HG02588 (cell line): ENCODE measurements at regions not wholly inside any gene's neighbourhood (a gene's known extent, or its start where the extent isn't known, plus 50 kb on each side); places are given as distances from the start of the nearest gene placed in this dataset.
A peak's percentile ranks its signal among the peaks of the same experiment; 100 is the strongest.

Source experiments
- ATAC-seq: cut with Tn5 transposase; IDR thresholded peaks from one replicate; pipeline ENCODE4 v1.9.1; 2021; ENCODE audit warnings: mild to moderate bottlenecking, moderate library complexity; ENCODE audit not compliant: unreplicated experiment

DNA sequence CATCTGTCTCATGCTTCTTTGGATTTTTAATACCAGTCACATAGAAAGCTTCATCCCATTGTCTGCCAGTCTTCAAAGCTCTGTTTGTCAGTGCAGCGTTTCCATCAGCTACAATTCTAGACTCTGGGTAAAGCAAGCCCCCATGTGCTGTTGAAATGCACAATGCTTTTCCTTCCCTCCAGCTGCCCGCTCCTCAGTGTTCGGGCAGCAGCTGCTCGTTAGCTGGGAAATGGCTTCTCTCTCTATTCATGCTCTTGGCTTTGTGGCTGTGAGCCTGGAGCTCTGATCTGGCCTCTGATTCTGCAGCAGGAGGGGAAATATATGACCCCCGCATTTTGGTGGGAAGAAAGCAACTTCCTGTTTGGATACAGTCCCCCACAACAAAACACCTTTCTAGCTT is 213.0 kb upstream of the CDYL start:
- no peak for ATAC-seq

DNA sequence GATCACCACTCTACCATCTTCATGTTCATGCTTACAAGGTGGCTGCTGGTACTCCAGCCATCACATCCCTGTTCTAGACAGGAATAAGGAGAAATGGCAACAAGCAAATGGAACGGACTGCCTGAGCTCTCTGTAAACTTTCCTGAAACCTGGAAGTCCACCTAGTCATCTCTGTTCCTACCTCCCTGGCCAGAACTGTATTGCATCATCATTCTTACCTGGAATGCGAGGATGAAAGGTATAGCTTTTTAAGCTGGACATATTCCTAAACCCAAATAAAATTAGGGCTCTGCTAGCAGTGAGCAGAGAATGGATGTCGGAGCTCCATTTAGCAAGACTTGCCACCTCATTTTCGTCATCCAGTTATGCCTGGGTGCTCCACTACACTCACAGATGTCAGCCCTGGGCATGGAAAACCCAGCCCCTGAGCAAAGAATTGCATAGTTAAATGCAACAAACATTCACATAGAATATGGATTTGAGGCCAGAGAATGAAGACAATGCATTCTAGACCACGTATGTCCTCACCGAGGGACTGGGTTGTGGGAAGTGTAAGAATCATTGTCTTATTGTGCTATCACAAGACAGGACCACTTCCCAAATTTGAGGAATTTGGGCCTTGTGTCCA is 214.3 kb upstream of the CDYL start:
- no peak for ATAC-seq

DNA sequence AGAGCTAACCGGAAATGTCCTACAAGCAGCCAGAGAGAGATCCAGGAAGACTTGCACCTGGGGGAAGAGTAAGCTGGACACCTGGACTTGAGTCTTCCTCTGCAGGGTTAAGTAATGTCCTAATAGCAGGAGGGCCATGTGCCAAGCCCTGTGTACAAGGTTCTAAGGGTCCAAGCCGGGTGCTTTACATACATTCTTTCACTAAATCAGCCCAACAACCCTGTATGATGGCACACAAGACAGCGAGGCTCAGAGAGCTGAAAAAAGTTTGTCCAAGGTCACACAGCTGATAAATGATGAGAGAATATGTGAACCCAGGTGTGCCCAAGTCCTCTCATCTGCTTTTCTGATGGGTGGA is 215.1 kb upstream of the CDYL start:
- no peak for ATAC-seq

DNA sequence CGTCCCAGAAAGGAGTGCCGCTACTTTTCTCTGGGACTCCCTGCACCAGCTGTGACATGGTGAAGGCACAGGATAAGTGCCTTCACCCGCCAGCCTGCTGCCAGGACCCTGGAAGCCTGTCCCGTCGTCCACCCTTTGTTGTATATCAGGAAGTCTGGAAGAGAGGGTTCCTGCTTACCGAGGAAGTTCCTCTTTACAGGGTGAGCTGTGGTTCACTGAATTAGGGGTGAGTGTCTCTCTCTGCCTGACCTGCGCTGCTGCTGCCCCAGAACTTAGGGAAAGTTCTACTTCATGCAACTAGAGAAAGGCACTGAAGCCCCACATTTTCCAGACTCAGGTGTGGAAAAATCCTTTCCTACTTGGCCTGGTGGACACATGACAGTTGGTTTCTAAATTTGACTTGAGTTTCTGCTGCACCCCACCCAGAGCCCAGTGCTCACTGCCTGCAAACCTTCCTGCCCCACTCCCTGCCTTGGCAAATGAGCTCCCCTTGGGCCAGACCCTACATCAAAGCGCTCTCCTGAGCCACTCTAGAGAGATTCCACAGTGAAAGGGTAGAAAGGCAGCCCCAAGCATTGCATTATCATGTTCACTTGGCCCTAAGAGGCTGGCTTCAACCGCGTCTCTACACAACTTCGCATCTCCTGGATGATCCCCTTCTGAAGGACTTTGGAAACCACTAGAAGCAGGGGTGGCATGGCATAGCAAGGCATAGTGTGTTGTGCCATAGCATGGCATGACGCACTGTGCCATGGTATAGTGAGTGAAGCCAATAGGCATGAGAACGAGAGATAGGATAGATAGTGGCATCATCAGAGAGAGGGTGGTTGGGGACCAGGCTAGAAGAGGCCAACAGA is 215.8 kb upstream of the CDYL start:
- ATAC-seq = no peak

DNA sequence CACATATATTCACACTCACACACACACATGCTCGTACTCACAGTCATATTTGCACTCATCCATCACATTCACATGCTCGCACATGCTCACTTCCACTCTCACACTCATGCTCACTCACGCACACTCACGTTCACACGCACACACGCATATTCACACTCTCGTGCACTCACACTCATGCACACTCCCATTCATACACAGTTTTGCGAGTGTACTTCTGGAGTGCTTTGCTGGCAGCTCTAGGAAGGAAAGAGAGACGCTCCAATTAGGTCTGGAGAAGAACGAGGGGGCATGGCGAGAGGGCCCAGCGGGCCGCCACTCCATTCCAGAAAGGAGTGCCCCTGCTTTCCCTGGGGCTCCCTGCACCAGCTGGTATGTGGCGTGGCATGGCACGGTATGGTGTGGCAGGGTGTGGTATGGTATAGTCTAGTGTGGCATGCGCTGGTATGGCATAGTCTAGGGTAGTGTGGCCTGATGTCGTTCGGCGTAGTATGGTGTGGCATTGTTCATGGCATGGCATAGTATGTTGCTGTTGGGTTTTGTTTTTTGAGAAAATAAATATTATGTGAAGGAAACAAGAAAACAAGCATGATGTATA is 216.8 kb upstream of the CDYL start:
- ATAC-seq = no peak

DNA sequence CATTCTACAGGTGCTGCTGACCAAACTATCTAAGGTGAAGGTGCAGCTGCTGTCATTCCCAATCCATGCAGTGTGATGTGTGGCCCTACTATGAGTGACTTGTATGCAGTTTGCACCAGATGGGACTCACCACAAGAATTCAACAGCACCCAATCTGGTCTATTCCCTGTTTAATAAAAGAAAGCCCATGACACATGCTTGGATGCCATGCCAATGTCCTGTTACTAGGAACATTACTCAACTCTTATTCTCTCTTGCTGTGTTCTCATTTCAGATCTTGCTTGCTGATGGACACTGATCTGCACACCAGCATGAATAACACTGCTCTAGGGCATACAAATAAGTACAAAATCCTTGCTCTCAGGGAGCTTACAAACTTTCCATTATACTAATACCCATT is 221.6 kb upstream of the CDYL start:
- no peak for ATAC-seq

DNA sequence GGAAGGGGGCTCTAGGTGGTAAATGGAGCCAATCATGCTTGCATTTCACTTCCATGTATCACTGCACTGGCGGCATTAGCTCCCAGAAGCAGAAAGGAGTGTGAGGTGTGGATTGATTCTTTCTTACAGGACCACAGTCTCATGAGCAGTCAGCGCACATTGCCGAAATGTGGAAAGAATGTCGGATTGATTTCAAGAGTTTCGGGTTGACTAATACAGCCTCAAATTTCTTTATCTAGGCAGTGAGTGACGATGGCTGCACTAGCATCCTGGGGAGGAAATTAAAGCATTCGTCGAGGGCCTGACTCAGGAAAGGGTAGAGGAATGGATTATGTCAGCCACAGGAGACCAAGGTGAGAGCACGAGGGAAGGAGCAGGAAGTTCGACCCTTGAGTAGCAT is 222.8 kb upstream of the CDYL start:
- no peak for ATAC-seq

DNA sequence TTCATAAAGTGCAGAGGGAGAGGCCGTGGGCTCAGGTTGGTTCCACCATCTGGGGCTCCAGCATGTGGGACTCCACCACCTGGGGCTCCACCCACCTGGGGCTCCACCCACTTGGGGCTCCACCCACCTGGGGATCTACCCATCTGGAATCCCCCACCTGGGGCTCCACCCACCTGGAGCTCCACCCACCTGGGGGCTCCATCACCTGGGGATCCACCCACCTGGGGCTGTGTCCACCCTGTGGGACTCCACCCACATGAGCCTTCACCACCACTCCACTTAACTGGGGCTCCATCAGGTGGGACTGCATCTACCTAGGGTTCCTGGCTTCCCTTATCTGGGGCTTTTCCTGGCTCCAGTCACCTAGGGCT is 226.0 kb upstream of the CDYL start:
- no peak for ATAC-seq

DNA sequence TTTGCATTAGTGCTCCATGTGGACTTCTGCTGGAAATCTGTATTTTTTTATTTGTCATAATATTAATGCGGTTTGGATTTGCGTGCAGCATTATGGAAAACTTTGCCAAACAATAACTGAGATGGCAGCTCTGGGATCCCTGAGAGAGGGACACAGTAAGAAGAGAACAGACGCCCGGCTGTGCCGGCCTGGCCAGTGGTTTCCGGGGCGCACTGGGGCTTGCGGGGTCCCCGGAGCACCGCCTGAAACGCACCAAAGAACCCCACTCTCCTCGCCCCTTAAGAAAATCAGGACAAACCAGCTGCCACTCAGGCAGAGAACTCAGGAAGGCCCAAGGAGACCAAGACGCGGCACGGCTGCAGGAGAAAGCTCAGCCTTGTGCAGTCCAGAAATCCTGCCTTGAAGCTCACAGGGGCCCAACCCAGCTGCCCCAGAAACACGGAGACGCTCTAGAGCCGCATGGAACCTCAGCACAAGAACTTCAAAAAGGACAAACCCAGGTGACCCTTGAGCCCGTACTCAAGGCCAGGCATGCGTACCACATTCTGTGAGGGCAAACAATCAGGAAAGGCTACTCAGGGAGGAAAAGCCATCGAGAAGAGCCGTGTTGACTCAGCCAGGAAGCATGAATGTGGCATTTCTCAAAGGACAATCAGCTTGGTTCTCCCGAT is 226.5 kb upstream of the CDYL start:
- ATAC-seq = no peak

DNA sequence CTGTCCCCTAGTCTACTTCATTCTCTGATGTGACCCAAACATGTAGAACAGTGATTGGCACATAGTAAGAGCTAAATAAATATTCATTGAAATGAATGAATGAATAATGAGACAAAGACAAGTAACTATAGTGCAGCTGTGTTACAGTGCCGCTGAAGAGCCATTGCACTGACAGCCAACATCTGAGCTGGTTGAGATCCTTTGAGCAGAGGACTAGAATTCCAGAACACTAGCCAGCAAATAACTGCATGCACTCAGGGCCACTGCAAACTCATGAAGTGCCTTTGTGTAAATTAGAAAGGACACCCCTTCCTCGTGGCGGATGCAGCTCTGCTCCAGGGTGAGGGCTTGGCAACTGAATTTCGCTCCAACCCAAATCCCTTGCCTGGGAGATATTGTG is 230.3 kb upstream of the CDYL start:
- ATAC-seq = no peak

DNA sequence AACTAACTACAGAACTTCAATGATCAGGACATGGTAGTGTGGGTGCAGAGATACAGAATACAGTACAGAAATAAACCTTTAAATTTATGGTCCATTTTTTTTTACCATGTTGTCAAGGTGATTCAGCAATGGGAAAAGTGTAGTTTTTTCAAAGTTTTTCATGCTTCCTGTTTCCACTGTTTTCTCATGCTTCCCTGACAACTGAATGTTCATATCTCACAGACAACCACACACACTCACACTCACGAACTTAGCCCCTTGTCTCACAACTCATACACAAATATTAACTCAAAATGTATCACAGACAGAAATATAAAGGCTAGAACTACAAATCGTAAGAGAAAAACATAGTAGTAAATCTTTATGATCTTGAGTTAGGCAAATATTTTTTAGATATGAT is 232.6 kb upstream of the CDYL start:
- ATAC-seq = no peak

DNA sequence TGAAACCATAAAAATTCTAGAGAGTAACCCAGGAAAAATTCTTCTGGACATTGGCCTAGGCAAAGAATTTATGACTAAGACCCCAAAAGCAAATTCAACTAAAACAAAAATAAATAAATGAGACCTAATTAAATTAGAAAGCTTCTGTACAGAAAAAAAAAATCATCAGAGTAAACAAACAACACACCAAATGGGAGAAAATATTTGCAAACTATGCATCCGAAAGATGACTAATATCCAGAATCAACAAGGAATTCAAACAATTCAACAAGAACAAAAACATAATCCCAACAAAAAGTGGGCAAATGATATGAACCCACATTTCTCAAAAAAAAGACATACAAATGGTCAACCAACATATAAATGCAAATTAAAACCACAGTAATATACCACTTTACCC is 242.6 kb upstream of the CDYL start:
- no peak for ATAC-seq

DNA sequence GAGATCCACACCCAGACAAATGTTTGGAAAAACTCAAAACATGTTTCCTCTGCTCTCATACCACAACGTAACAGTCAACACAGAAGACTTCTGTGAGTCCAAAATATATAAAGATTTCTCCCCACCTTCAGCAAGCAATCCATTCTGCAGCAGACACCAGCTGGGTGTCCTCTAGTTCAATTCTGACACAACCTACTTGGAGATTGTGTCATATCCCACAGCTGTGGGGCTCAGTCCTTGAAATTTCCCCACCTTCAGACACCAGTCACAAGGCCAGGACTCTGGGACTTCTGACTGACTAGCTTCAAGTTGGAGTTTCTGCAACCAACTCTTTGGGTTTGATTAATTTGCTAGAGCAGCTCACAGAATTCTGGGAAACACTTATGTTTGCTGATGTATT is 244.8 kb upstream of the CDYL start:
- ATAC-seq = no peak

DNA sequence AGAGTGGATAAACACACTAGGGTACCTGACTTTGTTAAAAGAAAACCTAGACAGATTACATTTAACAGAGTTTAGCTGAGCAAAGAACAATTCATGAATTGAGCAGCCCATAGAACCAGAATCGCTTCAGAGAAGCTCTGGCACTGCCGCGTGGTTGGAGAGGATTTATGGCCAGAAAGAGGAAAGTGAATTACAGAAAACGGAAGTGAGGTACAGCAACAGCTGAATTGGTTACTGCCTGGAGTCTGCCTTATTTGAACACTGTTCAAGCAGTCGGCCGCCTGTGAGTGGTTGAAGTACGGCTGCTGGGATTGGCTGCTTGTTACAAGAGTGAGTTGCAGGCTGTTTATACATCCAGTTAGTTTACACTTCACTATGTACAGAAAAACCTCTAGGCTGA is 253.8 kb upstream of the CDYL start:
- ATAC-seq = no peak

DNA sequence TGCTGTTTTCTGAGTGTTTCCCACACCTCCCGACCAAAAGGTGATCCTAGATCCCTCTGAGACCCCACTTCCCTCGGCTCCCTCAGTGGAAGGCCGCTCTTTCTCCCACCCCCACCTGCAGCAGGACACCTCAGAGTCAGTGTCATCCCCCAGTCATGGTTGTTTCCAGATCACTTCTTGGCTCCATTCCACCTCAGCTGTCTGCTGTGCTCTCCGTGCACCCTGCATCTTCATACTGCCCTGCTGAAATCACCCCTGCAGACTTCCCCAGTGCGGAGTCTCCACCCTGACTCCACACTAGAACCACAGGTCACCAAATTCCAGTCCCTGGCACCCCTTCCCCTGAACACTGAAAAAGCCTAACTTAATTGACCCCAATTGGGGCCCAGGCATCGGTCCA is 255.1 kb upstream of the CDYL start:
- ATAC-seq = no peak

DNA sequence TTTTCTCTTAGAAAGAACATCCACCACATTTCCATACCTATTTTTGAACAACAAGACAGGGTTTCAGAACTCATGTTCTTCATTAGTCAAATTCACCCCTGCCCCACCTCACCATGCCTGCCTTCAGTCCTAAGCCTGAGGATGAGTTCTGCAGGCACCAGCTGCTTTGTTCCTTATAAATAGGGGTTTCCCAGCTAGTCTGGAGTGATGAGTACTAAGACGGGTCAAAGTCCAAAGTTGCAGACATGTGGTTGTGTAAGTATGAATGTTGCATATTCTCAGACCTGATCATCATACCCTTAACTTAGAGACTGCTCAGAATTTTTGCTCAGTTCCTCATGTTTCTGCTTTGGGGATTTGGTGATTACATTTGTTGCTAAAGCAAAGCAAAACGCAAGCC is 257.7 kb upstream of the CDYL start:
- ATAC-seq = peak; percentile 81

DNA sequence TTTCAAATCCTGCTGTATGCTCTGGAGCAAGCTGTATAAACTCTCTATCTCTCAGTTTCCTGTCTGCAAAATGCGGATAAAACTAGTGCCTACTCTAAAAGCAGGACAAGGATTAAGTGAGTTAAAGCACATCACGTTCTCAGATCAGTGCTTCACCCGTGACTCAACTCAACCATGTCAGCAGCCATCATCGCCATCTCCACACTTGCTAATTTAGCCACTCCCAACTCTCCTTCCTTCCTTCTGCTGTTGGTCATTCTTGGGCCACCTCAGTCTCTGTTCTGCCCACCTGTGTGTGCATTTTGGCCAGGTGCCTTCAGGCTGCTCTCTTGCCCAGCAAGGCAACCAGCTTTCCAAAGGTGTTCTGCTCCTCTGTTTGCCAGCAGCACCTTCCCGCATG is 260.0 kb upstream of the CDYL start:
- no peak for ATAC-seq

DNA sequence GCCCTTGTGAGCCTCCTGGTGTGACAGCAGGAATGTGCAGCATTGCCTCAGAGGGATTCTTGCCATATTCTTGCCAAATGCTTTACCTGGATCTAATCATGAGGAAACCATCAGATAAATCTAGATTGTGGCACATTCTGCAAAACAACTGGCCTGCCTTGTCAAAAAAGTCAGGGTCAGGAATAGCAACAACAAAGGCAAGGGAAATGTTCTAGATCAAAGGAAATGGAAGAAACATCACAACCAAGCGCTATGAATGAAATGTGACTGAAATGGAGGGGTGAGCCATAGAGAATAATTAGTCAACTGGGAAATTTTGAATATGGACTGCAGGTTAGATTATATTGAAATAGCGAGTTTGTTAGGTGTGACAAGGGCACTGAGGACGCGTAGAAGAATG is 262.6 kb upstream of the CDYL start:
- ATAC-seq = no peak

DNA sequence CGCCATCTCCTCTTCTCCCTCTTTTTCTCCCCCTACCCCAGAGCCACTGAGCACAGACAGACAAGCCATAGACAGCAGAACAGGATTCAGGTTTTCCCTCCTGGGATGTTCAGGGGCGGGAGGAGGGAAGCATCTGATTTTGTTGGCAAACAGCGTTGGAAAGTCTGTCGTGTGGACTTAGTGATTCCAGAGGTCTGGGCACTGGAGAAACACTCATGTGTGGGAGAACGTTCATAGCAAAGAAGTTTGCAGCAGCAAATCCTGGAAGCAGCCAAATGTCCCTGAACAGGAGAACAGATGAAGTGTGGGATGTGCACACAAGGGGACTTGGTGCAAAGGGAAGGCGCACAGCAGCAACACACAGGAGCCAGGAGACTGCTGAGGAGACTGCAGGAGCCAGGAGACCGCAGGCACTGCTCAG is 264.1 kb upstream of the CDYL start:
- ATAC-seq = no peak

DNA sequence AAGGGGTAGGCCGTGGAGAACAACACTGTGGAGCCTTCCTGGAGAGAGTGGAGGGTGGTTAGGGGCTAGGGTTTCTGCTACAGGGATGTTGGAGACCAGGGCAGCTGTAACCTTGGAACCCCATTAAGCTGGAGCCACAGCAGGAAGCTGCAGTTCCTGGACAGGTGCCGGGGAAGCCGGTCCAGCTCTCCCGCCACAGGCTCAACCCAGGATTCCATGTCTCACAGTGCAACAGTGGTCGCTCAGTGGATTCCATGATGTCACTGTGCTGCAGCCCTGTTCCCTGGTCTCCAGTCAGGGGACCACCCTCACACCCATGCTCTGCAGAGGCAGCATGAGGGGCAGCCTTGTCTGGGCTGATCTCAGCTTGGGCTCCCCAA is 264.6 kb upstream of the CDYL start:
- no peak for ATAC-seq

DNA sequence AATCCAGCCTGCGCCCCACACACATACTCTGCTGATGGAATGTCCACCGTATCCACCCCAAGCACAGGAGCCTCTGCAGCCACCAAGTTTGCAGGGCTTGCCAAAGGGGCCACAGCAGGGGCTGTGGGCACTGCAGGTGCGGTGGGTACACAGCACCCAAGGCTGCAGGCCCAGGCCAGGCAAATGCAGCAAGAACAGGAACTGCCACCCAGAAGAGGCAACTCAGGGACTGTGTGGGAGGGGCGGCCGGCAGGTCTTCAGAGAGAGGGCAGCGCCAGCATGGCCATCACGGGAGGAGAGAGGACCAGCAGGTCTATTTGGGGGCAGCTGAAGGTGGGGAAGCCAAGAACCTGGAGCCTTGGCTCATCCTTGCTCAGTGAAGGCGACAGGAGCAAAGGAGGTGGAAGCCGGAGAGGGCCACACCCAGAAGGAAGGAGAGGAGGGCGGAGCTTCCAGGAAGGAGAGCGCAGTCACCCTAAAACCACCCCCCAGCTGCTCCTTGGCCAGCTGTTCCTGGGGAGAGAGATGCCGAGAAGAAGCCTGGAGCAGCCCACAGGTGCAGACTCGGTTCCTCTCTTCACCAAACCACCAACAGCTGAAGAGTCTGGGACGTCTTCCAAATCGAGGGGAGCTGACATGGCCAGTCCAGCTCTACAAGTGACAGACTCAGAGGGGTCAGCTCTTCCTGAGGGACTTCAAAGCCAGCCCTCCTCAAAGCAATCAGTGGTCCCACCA is 265.1 kb upstream of the CDYL start:
- no peak for ATAC-seq
